ENCODE measurements at regions not wholly inside any gene's neighbourhood (a gene's known extent, or its start where the extent isn't known, plus 50 kb on each side); places are given as distances from the start of the nearest gene placed in this dataset.
A peak's percentile ranks its signal among the peaks of the same experiment; 100 is the strongest.

DNA sequence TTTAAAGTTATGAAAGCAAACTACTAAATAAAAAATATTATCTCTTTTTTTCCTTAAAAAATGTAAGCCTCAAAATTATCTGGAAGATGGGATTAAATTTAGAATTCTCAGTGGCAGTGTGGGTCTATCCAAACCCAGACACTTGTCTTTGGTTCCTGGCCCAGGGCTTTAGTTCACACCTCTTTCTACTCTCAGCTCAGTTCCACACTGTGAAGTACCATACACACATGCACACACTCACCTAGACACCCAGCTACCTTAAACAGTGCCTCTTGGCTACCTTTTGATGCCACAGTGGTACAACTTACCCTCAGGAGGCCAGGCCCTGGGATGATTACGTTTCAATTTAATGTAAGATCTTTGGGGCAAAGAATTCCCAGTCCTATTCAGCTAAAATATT, 51.0 kb upstream of the TSC22D2 start:
- H3K23ac ChIP-seq (ENCODE audit: low read depth, low read length) = 0 out of 2 replicates have a peak overlapping the region, but pooled peaks have one; percentile 8
- no peak overlapping the region for H4K5ac ChIP-seq (ENCODE audit: low read depth, low read length)
- DNase-seq (no peak), ATAC-seq (ENCODE audit: low read depth) (no peak)
- dilution Hi-C loops (cut with HindIII; ENCODE audit: low sequenced_read_pairs, unreplicated experiment) = no loop called here
- peak overlapping the region; percentile 90; the same call in 1 of the 2 replicates for H2AK5ac ChIP-seq (ENCODE audit: low read depth, low read length)
- POLR2A ChIA-PET (ENCODE audit: unreplicated experiment) = no interaction called here
- H3K4me1 ChIP-seq (ENCODE audit: control insufficient read depth, insufficient read depth, low read length) = no peaks in the 10 kb centered on the region
- H3K56ac ChIP-seq (ENCODE audit: extremely low read depth, insufficient read depth, low read length) = no peak overlapping the region
- H3K27me3 ChIP-seq (ENCODE audit: control insufficient read depth, insufficient read depth, low read length) = no peaks in the 10 kb centered on the region
- H3K9me1 ChIP-seq (ENCODE audit: insufficient read depth, low read length) = no peaks in the 10 kb centered on the region
- H3K4ac ChIP-seq (ENCODE audit: low read depth, low read length) = no peak overlapping the region
- no peak for TF ChIP-seq RCOR1 (IDR thresholded peaks at IDR 0.05; ENCODE audit: insufficient replicate concordance, low read length)
- TF ChIP-seq MXI1 (IDR thresholded peaks at IDR 0.05; ENCODE audit: borderline replicate concordance, low read depth, low read length) = no peak
- no peak for TF ChIP-seq RFX5 (IDR thresholded peaks at IDR 0.05; ENCODE audit: low read depth, low read length)
- no peak for TF ChIP-seq FOS (IDR thresholded peaks at IDR 0.05; ENCODE audit: low read depth, low read length)
- TF ChIP-seq BHLHE40 (IDR thresholded peaks at IDR 0.05; ENCODE audit: low read depth, low read length) = no peak
- no peak for TF ChIP-seq MAZ (IDR thresholded peaks at IDR 0.05; ENCODE audit: borderline replicate concordance, low read depth, low read length)
- TF ChIP-seq, protein P1, sequence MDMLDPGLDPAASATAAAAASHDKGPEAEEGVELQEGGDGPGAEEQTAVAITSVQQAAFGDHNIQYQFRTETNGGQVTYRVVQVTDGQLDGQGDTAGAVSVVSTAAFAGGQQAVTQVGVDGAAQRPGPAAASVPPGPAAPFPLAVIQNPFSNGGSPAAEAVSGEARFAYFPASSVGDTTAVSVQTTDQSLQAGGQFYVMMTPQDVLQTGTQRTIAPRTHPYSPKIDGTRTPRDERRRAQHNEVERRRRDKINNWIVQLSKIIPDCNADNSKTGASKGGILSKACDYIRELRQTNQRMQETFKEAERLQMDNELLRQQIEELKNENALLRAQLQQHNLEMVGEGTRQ (IDR thresholded peaks at IDR 0.05; ENCODE audit: low read depth, low read length) = no peak
- no peak for TF ChIP-seq SMC3 (IDR thresholded peaks at IDR 0.05; ENCODE audit: low read depth, low read length)
- no peak for TF ChIP-seq POLR2A (IDR thresholded peaks at IDR 0.05; ENCODE audit: low read depth, low read length)
- no peak overlapping the region for H3K27ac ChIP-seq (ENCODE audit: insufficient read depth, low read length)
- H2AK9ac ChIP-seq (replicated peaks; ENCODE audit: low read depth, low read length, poor library complexity) = no peak overlapping the region
- no peak overlapping the region for H2BK120ac ChIP-seq (ENCODE audit: low read depth, low read length)
- no peaks in the 10 kb centered on the region for H3K9me3 ChIP-seq (ENCODE audit: control insufficient read depth, insufficient read depth, low read length)
- no peak overlapping the region; the same call in 2 of the 3 replicates for H2BK15ac ChIP-seq (ENCODE audit: low read depth, low read length)
- CTCF ChIA-PET = no interaction called here
- no peak overlapping the region for H2BK20ac ChIP-seq (ENCODE audit: low read depth, low read length)
- no peak overlapping the region for H3K14ac ChIP-seq (replicated peaks; ENCODE audit: low read depth, low read length)
- intact Hi-C loops (cut with micrococcal nuclease) = loop anchor here (1.0 kb wide), 1 partner anchor 9 kb away; no protein-coding TSS in a partner anchor
- H4K91ac ChIP-seq (ENCODE audit: insufficient read depth, low read depth, low read length) = no peak overlapping the region
- H2AFZ ChIP-seq (replicated peaks; ENCODE audit: low read length, poor library complexity) = no peak overlapping the region
- H3K9ac ChIP-seq (ENCODE audit: low read depth, low read length) = no peak overlapping the region
- no TSS peak for BruUV-seq (replicated peaks)
- no peak overlapping the region for H3K18ac ChIP-seq (ENCODE audit: low read depth, low read length)
- H2BK5ac ChIP-seq (ENCODE audit: low read depth, low read length, poor library complexity, severe bottlenecking) = no peak overlapping the region
- no peaks in the 10 kb centered on the region for H3K79me1 ChIP-seq (ENCODE audit: low read depth in 1 of 2, low read length in 2 of 2)
- H4K20me1 ChIP-seq (ENCODE audit: insufficient read depth, low read length) = no peaks in the 10 kb centered on the region
- in situ Hi-C loops (cut with MboI; ENCODE audit: low sequenced_read_pairs) = no loop called here
- no peak overlapping the region for H3K4me2 ChIP-seq (ENCODE audit: low read depth, low read length)
- no CpG with 5 or more reads among the region's 1 CpG for WGBS, 2 experiments (ENCODE audit: extremely low coverage in 2 of 2, insufficient read length in 1 of 2)
- no peak overlapping the region for H3K4me3 ChIP-seq (ENCODE audit: insufficient read depth, low read depth, low read length)
- H3K36me3 ChIP-seq (ENCODE audit: control insufficient read depth, insufficient read depth, low read length) = no peaks in the 10 kb centered on the region
- H4K8ac ChIP-seq (ENCODE audit: low read depth in 2 of 2, low read length in 2 of 2) = no peak overlapping the region

Data from IMR-90 (cell line).